Caco-2 (cell line): ENCODE measurements at regions not wholly inside any gene's neighbourhood (a gene's known extent, or its start where the extent isn't known, plus 50 kb on each side); places are given as distances from the start of the nearest gene placed in this dataset.
A peak's percentile ranks its signal among the peaks of the same experiment; 100 is the strongest.

Source experiments
- BruUV-seq: library from RNA; stranded (reverse); fragments of 400-500 nt; replicated peaks from 2 replicates; lab custom pipeline; 2021; lab: Mats Ljungman, UMichigan
- CTCF ChIA-PET: fragments of 300-600 bp; sonication (Branson Sonifier 250); formaldehyde crosslinking; loops from one replicate; lab custom pipeline; 2022; ENCODE audit warnings: antibody characterized with exemption; lab: Charles Lee
- POLR2A ChIA-PET: fragments of 300-600 bp; sonication (Branson Sonifier 250); formaldehyde crosslinking; loops from one replicate; lab custom pipeline; 2022; ENCODE audit warnings: antibody characterized with exemption; lab: Charles Lee
- DNase-seq, 2 experiments: peaks; one replicate each; pipeline versions ENCODE4 v3.0.0 to v3.0.0-alpha.2; 2020 to 2022
- H3K27me3 ChIP-seq: replicated peaks from 2 replicates; pipeline ENCODE4 v1.6.0; 2011; ENCODE audit warnings: low read length; ENCODE audit not compliant: control insufficient read depth, insufficient read depth
- H3K36me3 ChIP-seq: 2 replicates; pipeline ENCODE4 v1.5.1; 2011; ENCODE audit warnings: low read length; ENCODE audit not compliant: control insufficient read depth, insufficient read depth
- H3K4me1 ChIP-seq: fragments of 250-450 bp; sonication (Bioruptor Pico); 2 replicates; pipeline ENCODE4 v1.5.1; 2020; ENCODE audit warnings: mild to moderate bottlenecking
- H3K4me3 ChIP-seq: 2 replicates; pipeline ENCODE4 v1.5.1; 2011; ENCODE audit warnings: low read depth, mild to moderate bottlenecking, control low read depth, low read length
- H3K9me3 ChIP-seq: fragments of 250-450 bp; sonication (Bioruptor Pico); 2 replicates; pipeline ENCODE4 v1.5.1; 2020; ENCODE audit warnings: mild to moderate bottlenecking, moderate library complexity
- H3K27ac Mint-ChIP-seq: one replicate; pipeline ENCODE4 v1.8.0; 2022; ENCODE audit warnings: mixed read lengths; ENCODE audit not compliant: unreplicated experiment
- H3K27me3 Mint-ChIP-seq: one replicate; pipeline ENCODE4 v1.8.0; 2022; ENCODE audit warnings: mixed read lengths; ENCODE audit not compliant: insufficient read depth, unreplicated experiment
- H3K36me3 Mint-ChIP-seq: one replicate; pipeline ENCODE4 v1.8.0; 2022; ENCODE audit warnings: mild to moderate bottlenecking, mixed read lengths; ENCODE audit not compliant: insufficient read depth, unreplicated experiment
- H3K4me1 Mint-ChIP-seq: one replicate; pipeline ENCODE4 v1.8.0; 2022; ENCODE audit warnings: low read depth, mixed read lengths; ENCODE audit not compliant: unreplicated experiment
- H3K4me3 Mint-ChIP-seq: one replicate; pipeline ENCODE4 v1.8.0; 2022; ENCODE audit warnings: mild to moderate bottlenecking, moderate library complexity, mixed read lengths; ENCODE audit not compliant: unreplicated experiment
- H3K9me3 Mint-ChIP-seq: one replicate; pipeline ENCODE4 v1.8.0; 2022; ENCODE audit warnings: mixed read lengths; ENCODE audit not compliant: unreplicated experiment
- CTCF ChIP-seq, 2 experiments: fragments of 200-600 bp in 1 of 2; IDR thresholded peaks; 1 replicate in 1 of 2; 2 replicates in 1 of 2; pipeline versions ENCODE4 v1.5.1 to v1.8.0; 2011 to 2022; ENCODE audit warnings: antibody characterized with exemption in 1 of 2, control low read depth in 1 of 2, inconsistent platforms in 1 of 2, low read depth in 1 of 2, low read length in 1 of 2, mild to moderate bottlenecking in 1 of 2, moderate library complexity in 1 of 2; ENCODE audit not compliant: insufficient read depth in 1 of 2, severe bottlenecking in 1 of 2, unreplicated experiment in 1 of 2
- intact Hi-C: fragments of 100-400 bp; cut with micrococcal nuclease; formaldehyde crosslinking; loops from one replicate; pipeline ENCODE4 v1.10.0; 2022; ENCODE audit not compliant: unreplicated experiment

DNA sequence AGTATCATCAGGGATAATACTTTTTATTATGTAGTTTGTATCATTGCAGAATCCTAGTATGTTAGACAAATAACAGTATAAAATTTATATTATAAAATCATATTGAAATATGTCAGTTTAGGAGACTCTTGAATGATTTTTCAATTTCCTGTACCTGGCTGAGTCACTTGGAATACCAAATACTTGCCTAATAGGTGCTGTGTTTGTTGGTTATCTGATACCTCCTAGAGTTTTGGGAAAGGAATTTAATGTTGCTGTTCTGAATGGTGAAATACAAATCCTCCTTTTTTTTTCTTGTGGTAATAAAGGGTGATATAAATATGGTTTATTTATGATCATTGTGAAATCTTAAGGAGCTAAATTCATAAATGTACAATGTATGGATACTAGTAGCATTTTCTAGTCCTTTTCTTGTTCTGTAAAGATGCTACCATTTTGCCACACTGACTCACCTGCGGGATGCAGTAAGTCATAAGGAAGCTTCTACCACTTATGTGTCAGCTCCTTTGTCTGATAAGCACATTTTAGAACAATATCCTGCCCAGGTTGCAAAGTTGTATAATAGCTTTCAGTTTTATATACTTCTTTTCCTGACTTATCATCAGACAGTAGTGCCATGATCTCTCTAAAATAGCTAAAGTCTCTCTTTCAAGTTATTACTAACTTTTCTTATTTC, 465.5 kb downstream of the XIRP2 start:
- Histone ChIP-seq H3K36me3 (no peaks in the 10 kb centered on the region), H3K4me3 (no peak overlapping the region), H3K4me1 (no peaks in the 10 kb centered on the region), H3K27me3 (no peaks in the 10 kb centered on the region), H3K9me3 (no peaks in the 10 kb centered on the region)
- Mint-ChIP-seq H3K27ac (no peak overlapping the region), H3K4me1 (no peaks in the 10 kb centered on the region), H3K4me3 (no peak overlapping the region), H3K27me3 (peaks cover 3% of the 10 kb centered on the region), H3K9me3 (no peaks in the 10 kb centered on the region), H3K36me3 (no peaks in the 10 kb centered on the region)
- DNase-seq = no peak
- intact Hi-C loops = no loop called here
- no peak for TF ChIP-seq CTCF (IDR thresholded peaks at IDR 0.05; ENCODE audit: insufficient read depth in 1 of 2, low read depth in 1 of 2, low read length in 1 of 2, severe bottlenecking in 1 of 2, unreplicated experiment in 1 of 2)
- ChIA-PET POLR2A (no interaction called here), CTCF (no interaction called here)
- no TSS peak for BruUV-seq

DNA sequence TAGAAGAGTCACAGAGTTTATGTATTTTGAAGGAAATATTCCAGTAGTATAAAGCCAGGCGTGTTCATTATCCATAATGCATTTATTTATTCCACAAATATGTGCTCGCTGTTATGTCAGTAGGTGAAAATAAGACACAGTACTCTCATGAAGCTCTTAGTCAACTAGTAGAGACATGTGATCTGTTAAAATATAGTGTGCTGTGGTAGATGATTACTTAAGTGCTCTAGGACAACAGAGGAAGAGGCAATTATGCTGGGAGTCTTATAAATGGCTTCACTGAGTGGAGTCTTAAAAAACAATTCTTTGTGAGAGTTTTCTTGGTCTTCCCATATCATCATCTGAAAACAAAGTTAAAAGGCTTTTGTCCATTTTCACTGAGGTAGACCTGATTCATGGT, 457.3 kb downstream of the XIRP2 start:
- H3K9me3 Mint-ChIP-seq = no peaks in the 10 kb centered on the region
- H3K36me3 ChIP-seq = no peaks in the 10 kb centered on the region
- no peak overlapping the region for H3K27ac Mint-ChIP-seq
- H3K36me3 Mint-ChIP-seq = no peaks in the 10 kb centered on the region
- peaks cover 11% of the 10 kb centered on the region for H3K27me3 Mint-ChIP-seq
- no peaks in the 10 kb centered on the region for H3K4me1 Mint-ChIP-seq
- no peak for DNase-seq
- ChIA-PET POLR2A (no interaction called here), CTCF (no interaction called here)
- no peak overlapping the region for H3K4me3 ChIP-seq
- H3K4me3 Mint-ChIP-seq = no peak overlapping the region
- no peak for TF ChIP-seq CTCF (IDR thresholded peaks at IDR 0.05; ENCODE audit: insufficient read depth in 1 of 2, low read depth in 1 of 2, low read length in 1 of 2, severe bottlenecking in 1 of 2, unreplicated experiment in 1 of 2)
- H3K27me3 ChIP-seq = no peaks in the 10 kb centered on the region
- intact Hi-C loops = no loop called here
- BruUV-seq = no TSS peak
- no peaks in the 10 kb centered on the region for H3K9me3 ChIP-seq
- H3K4me1 ChIP-seq = no peaks in the 10 kb centered on the region

- no peak overlapping the region for H3K4me3 ChIP-seq
- no peak for DNase-seq
- ChIA-PET POLR2A (no interaction called here), CTCF (no interaction called here)
- H3K27me3 ChIP-seq = no peaks in the 10 kb centered on the region
- Mint-ChIP-seq H3K4me1 (no peaks in the 10 kb centered on the region), H3K9me3 (no peaks in the 10 kb centered on the region), H3K4me3 (no peak overlapping the region), H3K27ac (no peak overlapping the region), H3K27me3 (peaks cover 8% of the 10 kb centered on the region), H3K36me3 (no peaks in the 10 kb centered on the region)
- BruUV-seq = no TSS peak
- peak in 1 of 2 experiments; percentile 22 for TF ChIP-seq CTCF (IDR thresholded peaks at IDR 0.05; ENCODE audit: insufficient read depth in 1 of 2, low read depth in 1 of 2, low read length in 1 of 2, severe bottlenecking in 1 of 2, unreplicated experiment in 1 of 2)
- H3K4me1 ChIP-seq = no peaks in the 10 kb centered on the region
- no peaks in the 10 kb centered on the region for H3K9me3 ChIP-seq
- H3K36me3 ChIP-seq = no peaks in the 10 kb centered on the region
- intact Hi-C loops = loop anchor here (2.0 kb wide), 1 partner anchor 776 kb away; no protein-coding TSS in a partner anchor
Measured at GRCh38 chr2:167342769-167343168, 454.5 kb downstream of the XIRP2 start.
